ENCODE measurements at regions not wholly inside any gene's neighbourhood (a gene's known extent, or its start where the extent isn't known, plus 50 kb on each side); places are given as distances from the start of the nearest gene placed in this dataset.
A peak's percentile ranks its signal among the peaks of the same experiment; 100 is the strongest.

DNA sequence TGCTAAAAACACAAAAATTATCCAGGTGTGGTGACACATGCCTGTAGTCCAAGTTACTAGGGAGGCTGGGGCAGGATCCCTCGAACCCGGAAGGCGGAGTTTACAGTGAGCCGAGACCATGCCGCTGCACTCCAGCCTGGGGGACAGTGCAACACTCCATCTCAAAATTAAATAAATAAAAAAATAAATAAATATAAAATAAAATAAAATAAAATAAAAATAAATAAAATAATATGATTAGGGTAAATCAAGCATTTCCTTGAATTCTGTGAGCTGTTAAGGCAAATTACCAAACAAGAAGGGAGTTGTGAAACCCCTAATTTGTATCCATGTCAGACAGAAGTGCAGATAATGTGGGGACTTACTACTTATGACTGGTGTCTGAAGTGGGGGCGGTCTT, 1928.9 kb upstream of the IGFBP7 start:
- no peaks in the 10 kb centered on the region for H3K27me3 Mint-ChIP-seq
- ATAC-seq (no peak), DNase-seq (no peak)
- POLR2A ChIA-PET: no interaction called here
- no peaks in the 10 kb centered on the region for H3K36me3 Mint-ChIP-seq
- H3K9me3 Mint-ChIP-seq: peaks cover 0 to 11% (median 4%) of the 10 kb centered on the region in 9 donors
- H3K4me3 Mint-ChIP-seq: no peak overlapping the region
- no peak overlapping the region for H3K27ac Mint-ChIP-seq
- no peaks in the 10 kb centered on the region for H3K4me1 Mint-ChIP-seq

GRCh38 chr4:59044286-59044900, 1934.2 kb upstream of the IGFBP7 start:
- peaks cover 0 to 8% (median 4%) of the 10 kb centered on the region in 9 donors for H3K9me3 Mint-ChIP-seq
- H3K27ac Mint-ChIP-seq: no peak overlapping the region
- H3K4me1 Mint-ChIP-seq: no peaks in the 10 kb centered on the region
- no peaks in the 10 kb centered on the region for H3K36me3 Mint-ChIP-seq
- no peak overlapping the region for H3K4me3 Mint-ChIP-seq
- DNase-seq: no peak
- POLR2A ChIA-PET: no interaction called here
- ATAC-seq: no peak
- H3K27me3 Mint-ChIP-seq: no peaks in the 10 kb centered on the region

DNA sequence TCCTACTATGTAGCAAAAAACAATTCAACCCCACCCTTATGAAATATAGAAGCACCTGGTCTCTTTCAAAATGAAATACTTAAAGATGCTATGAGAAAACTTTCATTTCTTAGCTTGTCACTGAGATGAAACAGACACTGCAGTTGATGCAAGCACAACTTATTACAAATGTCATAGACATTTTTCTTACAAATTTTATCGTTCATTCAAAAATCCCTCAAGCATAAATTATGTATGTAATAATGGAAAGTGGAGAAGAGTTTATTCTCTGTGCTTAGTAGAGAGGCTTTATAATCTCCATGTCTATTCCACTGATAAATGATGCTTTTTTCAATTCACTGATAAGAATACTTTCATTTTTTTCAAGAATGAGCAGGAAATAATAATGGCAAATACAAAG, 1943.9 kb upstream of the IGFBP7 start:
- Mint-ChIP-seq H3K9me3 (peaks cover 0 to 16% (median 7%) of the 10 kb centered on the region in 9 donors), H3K36me3 (no peaks in the 10 kb centered on the region), H3K27ac (no peak overlapping the region), H3K4me1 (no peaks in the 10 kb centered on the region), H3K27me3 (no peaks in the 10 kb centered on the region), H3K4me3 (no peak overlapping the region)
- DNase-seq: no peak
- POLR2A ChIA-PET: no interaction called here
- ATAC-seq: no peak

DNA sequence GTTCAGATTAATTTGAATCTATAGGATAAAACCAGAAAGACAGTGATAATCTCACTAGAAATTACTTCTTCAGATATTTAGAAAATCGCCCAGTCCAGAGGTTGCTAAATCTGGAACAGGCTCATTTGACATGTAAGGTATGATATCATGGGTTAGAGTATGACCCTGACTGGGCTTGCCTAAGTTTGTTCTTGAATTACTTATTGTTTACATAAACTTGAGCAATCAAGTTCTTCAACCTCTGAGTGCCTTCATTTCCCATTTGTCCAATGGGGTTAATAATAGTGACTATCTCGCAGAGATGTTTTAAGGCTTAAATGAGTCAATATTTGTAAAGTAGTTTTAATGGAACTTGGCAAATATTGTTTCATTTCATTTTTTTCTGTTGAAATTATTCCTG, 1947.6 kb upstream of the IGFBP7 start:
- Mint-ChIP-seq H3K4me1 (no peaks in the 10 kb centered on the region), H3K27me3 (no peaks in the 10 kb centered on the region), H3K27ac (no peak overlapping the region), H3K9me3 (peaks cover 0 to 14% (median 2%) of the 10 kb centered on the region in 9 donors), H3K36me3 (no peaks in the 10 kb centered on the region), H3K4me3 (no peak overlapping the region)
- POLR2A ChIA-PET: no interaction called here
- DNase-seq (no peak), ATAC-seq (no peak)

DNA sequence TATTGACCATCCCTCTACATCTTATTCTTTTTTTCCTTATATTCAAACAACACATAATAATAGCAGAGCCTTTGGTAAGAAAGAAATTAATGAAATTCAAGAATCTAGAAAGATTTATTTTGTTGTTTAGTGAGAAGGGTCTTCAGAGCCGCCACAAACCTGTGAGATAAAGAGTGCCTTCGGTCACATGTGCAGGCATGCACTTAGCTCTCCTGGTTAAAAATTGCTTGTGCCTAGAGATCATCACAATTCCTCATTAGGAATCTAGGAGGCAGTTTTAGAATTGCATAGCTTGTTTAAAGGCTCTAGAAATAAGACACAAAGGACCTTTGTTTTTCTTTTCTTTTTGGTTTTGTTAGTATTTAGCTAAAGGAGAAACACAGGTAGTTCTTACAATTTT, 1948.4 kb upstream of the IGFBP7 start:
- peaks cover 0 to 8% (median 2%) of the 10 kb centered on the region in 9 donors for H3K9me3 Mint-ChIP-seq
- POLR2A ChIA-PET: no interaction called here
- DNase-seq: no peak
- H3K27ac Mint-ChIP-seq: no peak overlapping the region
- no peaks in the 10 kb centered on the region for H3K36me3 Mint-ChIP-seq
- no peak for ATAC-seq
- H3K4me1 Mint-ChIP-seq: no peaks in the 10 kb centered on the region
- no peak overlapping the region for H3K4me3 Mint-ChIP-seq
- no peaks in the 10 kb centered on the region for H3K27me3 Mint-ChIP-seq

- peaks cover 0 to 14% (median 10%) of the 10 kb centered on the region in 9 donors for H3K9me3 Mint-ChIP-seq
- no peak overlapping the region for H3K27ac Mint-ChIP-seq
- no peaks in the 10 kb centered on the region for H3K4me1 Mint-ChIP-seq
- POLR2A ChIA-PET: no interaction called here
- no peaks in the 10 kb centered on the region for H3K27me3 Mint-ChIP-seq
- no peak overlapping the region for H3K4me3 Mint-ChIP-seq
- DNase-seq (peak in 1 of 10 donors; percentile 46), ATAC-seq (no peak)
- no peaks in the 10 kb centered on the region for H3K36me3 Mint-ChIP-seq
These were observed 1950.0 kb upstream of the IGFBP7 start for GRCh38 chr4:59060002-59060846.

GRCh38 chr4:59060895-59061294, 1950.7 kb upstream of the IGFBP7 start:
- no peak for ATAC-seq
- POLR2A ChIA-PET: no interaction called here
- no peaks in the 10 kb centered on the region for H3K27me3 Mint-ChIP-seq
- peaks cover 0 to 18% (median 11%) of the 10 kb centered on the region in 9 donors for H3K9me3 Mint-ChIP-seq
- H3K4me1 Mint-ChIP-seq: no peaks in the 10 kb centered on the region
- no peak overlapping the region for H3K4me3 Mint-ChIP-seq
- H3K27ac Mint-ChIP-seq: no peak overlapping the region
- H3K36me3 Mint-ChIP-seq: no peaks in the 10 kb centered on the region
- DNase-seq: no peak

DNA sequence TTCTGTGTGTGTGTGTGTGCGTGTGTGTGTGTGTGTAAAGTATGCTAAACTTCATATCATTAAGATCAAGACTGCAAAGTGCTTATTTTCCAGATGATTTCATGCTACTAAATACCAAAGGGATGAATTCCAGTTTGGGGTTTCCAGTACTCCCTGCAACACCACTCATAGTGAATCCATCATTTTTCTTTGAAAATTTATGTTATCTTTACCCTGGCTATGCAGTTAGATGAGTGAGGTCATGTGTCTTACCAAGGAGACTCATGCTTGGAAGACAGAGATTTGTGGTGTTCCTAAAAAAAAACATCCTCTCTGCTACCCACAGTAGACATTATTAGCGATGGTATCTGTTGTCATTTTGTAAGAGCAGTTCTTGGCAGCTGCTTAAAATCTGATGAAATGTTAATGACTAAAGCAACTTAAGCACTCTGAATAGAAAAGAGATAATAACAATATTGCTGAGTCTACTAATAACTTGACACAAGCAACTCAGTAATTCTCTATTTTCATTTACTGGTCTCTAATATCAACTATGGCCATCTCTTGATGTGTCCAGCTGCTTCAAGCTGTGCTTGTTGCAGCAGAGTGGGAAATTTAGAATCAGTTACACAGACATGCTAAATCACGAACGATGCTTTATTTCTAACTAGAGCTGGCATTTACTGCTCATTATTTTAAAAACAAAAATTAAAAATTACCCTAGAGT, 1953.0 kb upstream of the IGFBP7 start:
- Mint-ChIP-seq H3K4me1 (no peaks in the 10 kb centered on the region), H3K4me3 (no peak overlapping the region), H3K27ac (no peak overlapping the region), H3K36me3 (no peaks in the 10 kb centered on the region), H3K27me3 (no peaks in the 10 kb centered on the region), H3K9me3 (peaks cover 0 to 21% (median 13%) of the 10 kb centered on the region in 9 donors)
- DNase-seq (no peak), ATAC-seq (no peak)
- POLR2A ChIA-PET: no interaction called here

- H3K27me3 Mint-ChIP-seq: no peaks in the 10 kb centered on the region
- DNase-seq: no peak
These were observed 1958.7 kb upstream of the IGFBP7 start for GRCh38 chr4:59068722-59069418.

DNA sequence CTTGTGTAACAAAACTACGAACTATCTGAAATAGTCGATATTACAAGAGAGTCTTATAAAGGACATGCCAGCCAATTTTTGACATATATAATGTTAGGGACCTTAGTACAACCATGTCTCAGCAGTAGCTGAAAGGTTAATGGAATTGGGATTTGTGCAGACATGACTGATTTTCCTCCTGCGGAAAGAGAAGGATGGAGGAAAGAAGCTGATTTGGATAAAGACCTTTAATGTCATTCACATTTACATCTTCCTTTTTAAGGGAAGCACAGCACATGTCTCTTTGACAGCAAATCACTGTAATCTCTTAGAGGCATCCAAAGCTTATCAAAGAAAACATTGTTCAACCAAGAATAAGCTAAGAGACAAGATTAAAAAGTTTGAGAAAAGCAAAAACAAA, 1976.2 kb upstream of the IGFBP7 start:
- Mint-ChIP-seq H3K27me3 (no peaks in the 10 kb centered on the region), H3K9me3 (peaks cover 0 to 21% (median 7%) of the 10 kb centered on the region in 9 donors), H3K4me3 (no peak overlapping the region), H3K27ac (no peak overlapping the region), H3K36me3 (no peaks in the 10 kb centered on the region), H3K4me1 (no peaks in the 10 kb centered on the region)
- POLR2A ChIA-PET: no interaction called here
- ATAC-seq (no peak), DNase-seq (no peak)

More at GRCh38 chr4:59068722-59069418, 1958.7 kb upstream of the IGFBP7 start:
- no peaks in the 10 kb centered on the region for H3K36me3 Mint-ChIP-seq
- POLR2A ChIA-PET: no interaction called here
- no peaks in the 10 kb centered on the region for H3K4me1 Mint-ChIP-seq
- peaks cover 0 to 39% (median 13%) of the 10 kb centered on the region in 9 donors for H3K9me3 Mint-ChIP-seq
- ATAC-seq: no peak
- H3K4me3 Mint-ChIP-seq: no peak overlapping the region
- no peak overlapping the region for H3K27ac Mint-ChIP-seq

DNA sequence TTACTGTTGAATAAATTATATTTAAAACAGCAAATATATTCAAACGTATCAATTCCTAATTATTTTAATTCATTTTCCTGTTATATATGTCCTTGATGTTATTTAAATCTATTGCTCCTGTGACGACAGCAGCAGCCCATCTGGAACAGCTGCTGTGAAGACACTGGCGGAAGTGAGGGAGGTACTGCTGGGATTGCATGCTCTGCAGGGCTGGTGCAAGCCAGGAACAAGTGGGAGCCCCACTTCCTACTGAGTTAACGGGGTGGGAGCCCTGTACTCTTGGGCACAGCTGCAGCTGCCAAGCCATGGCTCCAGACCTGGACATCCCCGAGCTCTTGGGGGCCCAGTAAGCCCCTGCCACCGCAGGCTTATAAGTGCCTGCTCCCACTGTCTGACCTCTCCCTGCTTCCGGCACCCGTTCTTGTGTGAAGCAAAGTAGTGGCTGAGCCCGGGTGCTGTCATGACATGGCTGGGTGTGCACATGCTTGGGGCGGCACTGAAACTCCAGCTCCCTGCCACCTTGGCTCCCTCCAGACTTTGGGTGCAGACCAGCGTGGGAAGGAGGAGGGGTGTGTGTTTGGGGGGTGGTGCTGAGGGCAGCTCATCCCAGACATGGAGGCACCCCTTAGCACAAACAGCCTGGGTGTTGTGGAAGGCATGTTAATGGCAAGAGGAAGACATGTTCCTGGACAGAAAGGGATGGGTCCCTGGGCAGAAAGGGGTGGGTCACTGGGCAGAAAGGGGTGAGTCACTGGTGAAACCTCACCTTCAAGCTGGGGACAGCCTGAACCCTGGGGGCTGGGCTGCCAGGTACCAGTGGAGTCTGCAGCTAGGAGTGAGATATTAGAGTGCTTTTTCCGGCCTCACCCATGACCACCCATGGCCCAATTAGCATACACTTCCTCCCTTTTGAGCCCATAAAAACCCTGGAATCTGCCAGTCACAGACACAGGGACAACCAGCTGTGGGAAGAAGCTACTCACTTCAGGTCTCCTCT, 1981.3 kb upstream of the IGFBP7 start:
- peak in 1 of 10 donors; percentile 60 for DNase-seq
- H3K27me3 Mint-ChIP-seq: no peaks in the 10 kb centered on the region
- ATAC-seq: no peak
- no peaks in the 10 kb centered on the region for H3K4me1 Mint-ChIP-seq
- POLR2A ChIA-PET: no interaction called here
- H3K36me3 Mint-ChIP-seq: no peaks in the 10 kb centered on the region
- H3K9me3 Mint-ChIP-seq: peaks cover 0 to 20% (median 6%) of the 10 kb centered on the region in 9 donors
- H3K4me3 Mint-ChIP-seq: no peak overlapping the region
- H3K27ac Mint-ChIP-seq: no peak overlapping the region

DNA sequence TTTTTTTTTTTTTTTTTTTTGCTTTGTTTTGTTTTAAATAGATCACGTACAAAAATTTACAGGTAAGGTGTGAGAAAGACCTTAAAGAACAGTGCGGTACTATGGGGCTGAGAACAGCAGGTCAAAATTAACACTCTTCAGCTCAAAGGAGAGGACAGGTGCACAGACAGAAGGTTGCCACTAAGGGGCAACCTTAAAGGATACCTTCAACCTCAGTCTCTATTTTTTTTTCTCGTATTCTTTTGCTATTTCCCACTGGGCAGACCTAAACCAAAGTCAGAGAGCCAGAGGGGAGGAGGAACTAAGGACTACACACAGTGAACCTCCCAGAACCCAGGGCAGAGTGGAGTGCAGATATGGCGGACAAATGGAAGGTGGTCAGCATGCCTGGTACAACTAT, 1984.3 kb upstream of the IGFBP7 start:
- POLR2A ChIA-PET: no interaction called here
- DNase-seq (no peak), ATAC-seq (no peak)
- H3K36me3 Mint-ChIP-seq: no peaks in the 10 kb centered on the region
- peaks cover 2 to 22% (median 7%) of the 10 kb centered on the region in 9 donors for H3K9me3 Mint-ChIP-seq
- peak overlapping the region in 1 of 10 donors; percentile 52 for H3K27ac Mint-ChIP-seq
- no peak overlapping the region for H3K4me3 Mint-ChIP-seq
- no peaks in the 10 kb centered on the region for H3K4me1 Mint-ChIP-seq
- no peaks in the 10 kb centered on the region for H3K27me3 Mint-ChIP-seq
